HG02571 (cell line): ENCODE measurements at regions not wholly inside any gene's neighbourhood (a gene's known extent, or its start where the extent isn't known, plus 50 kb on each side); places are given as distances from the start of the nearest gene placed in this dataset.
"Not testable (repeated sequence)": the region's sequence is repeated elsewhere in the genome, so short reads cannot be mapped to it uniquely, and the experiment has no call there.

Source experiments
- ATAC-seq: cut with Tn5 transposase; IDR thresholded peaks from one replicate; pipeline ENCODE4 v1.9.1; 2021; ENCODE audit warnings: mild to moderate bottlenecking, moderate library complexity; ENCODE audit not compliant: unreplicated experiment

GRCh38 chr2:234251326-234252271 lies 201.1 kb downstream of the SPP2 start:
- ATAC-seq, result no peak

- no peak for ATAC-seq
Observed at GRCh38 chr2:234250926-234251325, 200.4 kb downstream of the SPP2 start.

- no peak for ATAC-seq
Observed at GRCh38 chr2:234249873-234250272, 199.4 kb downstream of the SPP2 start.

GRCh38 chr2:234249034-234249735 lies 198.7 kb downstream of the SPP2 start:
- no peak for ATAC-seq

GRCh38 chr2:234248213-234248710 lies 197.8 kb downstream of the SPP2 start:
- ATAC-seq, result not testable (repeated sequence)

GRCh38 chr2:234247453-234248180 lies 197.1 kb downstream of the SPP2 start:
- ATAC-seq, result no peak

GRCh38 chr2:234245945-234246344 lies 195.4 kb downstream of the SPP2 start:
- ATAC-seq, result no peak

GRCh38 chr2:234243871-234244565 lies 193.5 kb downstream of the SPP2 start:
- no peak for ATAC-seq

GRCh38 chr2:234242459-234242836 lies 191.9 kb downstream of the SPP2 start:
- ATAC-seq, result no peak

- ATAC-seq, result no peak
Observed at GRCh38 chr2:234241656-234242458, 191.4 kb downstream of the SPP2 start.

GRCh38 chr2:234240917-234241316 lies 190.4 kb downstream of the SPP2 start:
- ATAC-seq, result no peak

GRCh38 chr2:234235191-234235590 lies 184.7 kb downstream of the SPP2 start:
- ATAC-seq, result no peak

- no peak for ATAC-seq
Observed at GRCh38 chr2:234231460-234231859, 181.0 kb downstream of the SPP2 start.

- no peak for ATAC-seq
Observed at GRCh38 chr2:234219046-234219310, 168.5 kb downstream of the SPP2 start.

GRCh38 chr2:234218266-234219045 lies 168.0 kb downstream of the SPP2 start:
- ATAC-seq, result no peak

- ATAC-seq, result no peak
Observed at GRCh38 chr2:234212534-234212933, 162.0 kb downstream of the SPP2 start.

GRCh38 chr2:234211797-234212196 lies 161.3 kb downstream of the SPP2 start:
- ATAC-seq, result no peak

- no peak for ATAC-seq
Observed at GRCh38 chr2:234206738-234207137, 156.2 kb downstream of the SPP2 start.

GRCh38 chr2:234204480-234204879 lies 154.0 kb downstream of the SPP2 start:
- ATAC-seq, result no peak
